ENCODE measurements at regions not wholly inside any gene's neighbourhood (a gene's known extent, or its start where the extent isn't known, plus 50 kb on each side); places are given as distances from the start of the nearest gene placed in this dataset.

DNA sequence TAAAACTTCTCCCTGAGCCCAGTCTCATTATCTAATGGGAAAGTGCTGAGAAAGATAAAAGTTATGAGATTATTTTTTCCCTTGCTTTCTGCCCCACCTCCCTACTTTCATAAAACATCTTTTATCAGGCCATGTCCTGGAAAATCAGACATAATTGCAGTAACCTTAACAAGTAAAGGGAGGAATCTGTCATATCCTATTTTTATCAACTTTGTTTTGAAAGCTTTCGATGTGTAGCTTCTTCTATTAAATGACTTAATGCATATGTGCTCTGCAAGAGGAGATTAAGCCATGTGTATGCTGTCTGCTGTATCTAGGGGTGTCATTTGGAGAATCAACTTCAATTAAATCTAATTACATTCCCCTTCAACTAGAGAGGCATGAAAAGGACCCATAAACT, 408.9 kb downstream of the CBLN4 start:
- TF ChIP-seq, protein P1, sequence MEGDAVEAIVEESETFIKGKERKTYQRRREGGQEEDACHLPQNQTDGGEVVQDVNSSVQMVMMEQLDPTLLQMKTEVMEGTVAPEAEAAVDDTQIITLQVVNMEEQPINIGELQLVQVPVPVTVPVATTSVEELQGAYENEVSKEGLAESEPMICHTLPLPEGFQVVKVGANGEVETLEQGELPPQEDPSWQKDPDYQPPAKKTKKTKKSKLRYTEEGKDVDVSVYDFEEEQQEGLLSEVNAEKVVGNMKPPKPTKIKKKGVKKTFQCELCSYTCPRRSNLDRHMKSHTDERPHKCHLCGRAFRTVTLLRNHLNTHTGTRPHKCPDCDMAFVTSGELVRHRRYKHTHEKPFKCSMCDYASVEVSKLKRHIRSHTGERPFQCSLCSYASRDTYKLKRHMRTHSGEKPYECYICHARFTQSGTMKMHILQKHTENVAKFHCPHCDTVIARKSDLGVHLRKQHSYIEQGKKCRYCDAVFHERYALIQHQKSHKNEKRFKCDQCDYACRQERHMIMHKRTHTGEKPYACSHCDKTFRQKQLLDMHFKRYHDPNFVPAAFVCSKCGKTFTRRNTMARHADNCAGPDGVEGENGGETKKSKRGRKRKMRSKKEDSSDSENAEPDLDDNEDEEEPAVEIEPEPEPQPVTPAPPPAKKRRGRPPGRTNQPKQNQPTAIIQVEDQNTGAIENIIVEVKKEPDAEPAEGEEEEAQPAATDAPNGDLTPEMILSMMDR (IDR thresholded peaks at IDR 0.05) = no peak
- H3K4me1 Mint-ChIP-seq = no peaks in the 10 kb centered on the region
- no peak overlapping the region for H3K4me3 Mint-ChIP-seq
- H3K27ac Mint-ChIP-seq = no peak overlapping the region
- H3K27me3 Mint-ChIP-seq (ENCODE audit: low read depth, poor library complexity) = peaks cover 9% of the 10 kb centered on the region
- no peaks in the 10 kb centered on the region for H3K9me3 Mint-ChIP-seq
- no peaks in the 10 kb centered on the region for H3K36me3 Mint-ChIP-seq (ENCODE audit: low read depth)
- no peak for DNase-seq

DNA sequence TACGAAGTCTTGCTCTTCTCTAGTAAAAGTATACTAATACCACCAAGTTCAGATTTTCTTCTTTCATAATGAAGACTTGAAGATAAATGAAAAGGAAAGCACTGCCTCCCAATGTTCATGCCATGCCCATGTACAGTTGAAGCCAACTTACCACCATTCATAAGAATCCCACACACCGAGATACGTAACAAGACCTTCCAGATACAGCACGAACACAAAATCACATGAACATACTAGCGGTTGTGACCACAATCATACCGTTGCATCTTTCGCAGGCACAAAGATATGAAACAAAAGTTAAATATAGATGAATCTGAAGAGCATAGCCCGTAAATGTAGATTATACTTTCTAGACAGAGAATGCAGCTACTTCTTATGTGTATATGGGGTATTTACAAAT, 412.5 kb downstream of the CBLN4 start:
- TF ChIP-seq, protein P1 (IDR thresholded peaks at IDR 0.05) = no peak
- no peak overlapping the region for H3K27ac Mint-ChIP-seq

DNA sequence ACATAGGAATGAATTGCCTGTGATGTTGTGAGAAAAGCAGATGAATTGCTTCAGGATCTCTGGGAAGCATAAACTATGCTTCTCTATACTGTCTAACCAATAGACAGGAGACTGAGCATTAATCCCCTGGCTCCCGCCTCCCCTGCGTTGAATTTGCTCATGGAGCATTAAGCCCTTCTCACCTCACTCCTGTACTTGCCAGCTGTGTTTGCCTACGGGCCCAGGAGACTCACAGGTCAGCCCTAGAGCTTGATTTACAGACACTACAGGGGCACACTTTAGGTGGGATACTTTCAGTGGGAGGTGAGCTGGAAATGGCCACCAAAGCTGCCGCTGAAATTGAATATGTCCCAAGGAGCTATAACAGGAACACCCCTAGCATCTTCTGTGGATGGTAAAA, 418.7 kb downstream of the CBLN4 start:
- Mint-ChIP-seq H3K27ac (peak overlapping the region; percentile 29), H3K4me3 (no peak overlapping the region), H3K36me3 (ENCODE audit: low read depth) (no peaks in the 10 kb centered on the region), H3K9me3 (no peaks in the 10 kb centered on the region), H3K4me1 (peaks cover 57% of the 10 kb centered on the region), H3K27me3 (ENCODE audit: low read depth, poor library complexity) (peaks cover 9% of the 10 kb centered on the region)
- TF ChIP-seq, protein P1 (IDR thresholded peaks at IDR 0.05) = no peak
- DNase-seq = peak; percentile 50

More for the DNA sequence above, 412.5 kb downstream of the CBLN4 start:
- peaks cover 15% of the 10 kb centered on the region for H3K4me1 Mint-ChIP-seq
- no peaks in the 10 kb centered on the region for H3K9me3 Mint-ChIP-seq
- peaks cover 9% of the 10 kb centered on the region for H3K27me3 Mint-ChIP-seq (ENCODE audit: low read depth, poor library complexity)
- H3K4me3 Mint-ChIP-seq = no peak overlapping the region
- DNase-seq = no peak
- no peaks in the 10 kb centered on the region for H3K36me3 Mint-ChIP-seq (ENCODE audit: low read depth)

DNA sequence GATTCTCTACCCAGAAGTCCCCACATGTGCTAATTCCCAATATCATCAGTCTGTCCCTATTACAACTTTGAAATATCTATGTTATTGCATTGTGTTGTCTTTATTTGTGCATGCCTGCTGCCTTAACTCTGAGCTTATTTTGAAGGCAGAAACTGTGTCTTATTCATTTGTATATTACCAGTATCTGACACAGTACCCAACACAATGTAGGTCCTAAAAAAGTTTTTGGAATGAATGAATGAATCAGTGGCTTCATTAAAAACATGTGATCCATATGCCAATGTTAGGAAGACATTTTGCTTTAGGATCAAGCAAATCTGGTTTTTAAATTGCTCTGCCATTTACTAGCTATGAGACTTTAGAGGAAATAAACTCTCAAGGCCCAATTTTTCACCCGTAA, 420.4 kb downstream of the CBLN4 start:
- no peak for DNase-seq
- Mint-ChIP-seq H3K9me3 (no peaks in the 10 kb centered on the region), H3K27me3 (ENCODE audit: low read depth, poor library complexity) (peaks cover 8% of the 10 kb centered on the region), H3K27ac (no peak overlapping the region), H3K4me3 (no peak overlapping the region), H3K36me3 (ENCODE audit: low read depth) (no peaks in the 10 kb centered on the region), H3K4me1 (peaks cover 63% of the 10 kb centered on the region)
- TF ChIP-seq, protein P1 (IDR thresholded peaks at IDR 0.05) = no peak

DNA sequence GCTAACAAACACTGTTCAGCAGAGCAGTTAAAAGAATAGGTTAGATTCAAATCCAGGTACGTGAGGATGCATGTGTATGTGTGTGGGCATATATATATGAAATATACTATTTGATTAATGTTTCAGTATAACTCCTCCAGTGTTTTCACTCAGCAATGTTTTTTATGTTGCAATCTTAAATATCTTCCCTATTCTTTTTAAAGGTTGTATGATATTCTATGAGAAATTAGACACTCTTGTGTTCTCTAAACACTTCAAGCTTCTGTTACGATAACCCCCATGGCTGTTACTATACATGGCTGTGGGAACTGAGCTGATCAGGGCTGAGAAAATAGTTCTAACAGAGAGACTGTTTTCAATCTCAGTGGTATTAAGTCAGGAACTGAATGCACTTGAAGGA, 421.0 kb downstream of the CBLN4 start:
- Mint-ChIP-seq H3K9me3 (no peaks in the 10 kb centered on the region), H3K4me1 (peaks cover 66% of the 10 kb centered on the region), H3K27ac (no peak overlapping the region), H3K4me3 (no peak overlapping the region), H3K27me3 (ENCODE audit: low read depth, poor library complexity) (peaks cover 3% of the 10 kb centered on the region), H3K36me3 (ENCODE audit: low read depth) (no peaks in the 10 kb centered on the region)
- DNase-seq = no peak
- TF ChIP-seq, protein P1 (IDR thresholded peaks at IDR 0.05) = no peak

DNA sequence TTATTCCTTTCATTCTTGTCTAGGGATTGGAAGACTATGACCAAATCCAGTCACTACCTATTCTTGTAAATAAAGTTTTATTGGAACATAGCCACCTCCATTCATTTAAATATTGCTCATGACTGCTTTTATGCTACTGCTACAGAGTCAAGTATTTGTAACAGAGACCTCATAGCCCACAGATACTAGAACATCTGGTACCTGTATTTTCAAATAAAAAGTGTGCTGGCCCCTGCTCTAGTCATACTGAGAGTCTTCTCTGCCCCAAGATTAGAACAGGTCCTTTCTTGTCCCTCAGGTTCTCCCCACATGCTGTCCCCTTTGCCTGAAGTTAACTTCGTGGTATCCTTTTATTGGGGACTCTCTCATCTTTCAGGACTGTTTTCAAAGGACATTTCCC, 422.3 kb downstream of the CBLN4 start:
- no peaks in the 10 kb centered on the region for H3K9me3 Mint-ChIP-seq
- DNase-seq = no peak
- H3K27me3 Mint-ChIP-seq (ENCODE audit: low read depth, poor library complexity) = peaks cover 4% of the 10 kb centered on the region
- TF ChIP-seq, protein P1 (IDR thresholded peaks at IDR 0.05) = no peak
- peak overlapping the region; percentile 26 for H3K27ac Mint-ChIP-seq
- no peaks in the 10 kb centered on the region for H3K36me3 Mint-ChIP-seq (ENCODE audit: low read depth)
- H3K4me3 Mint-ChIP-seq = no peak overlapping the region
- H3K4me1 Mint-ChIP-seq = peaks cover 54% of the 10 kb centered on the region
